IMR-90 (cell line): ENCODE measurements at regions not wholly inside any gene's neighbourhood (a gene's known extent, or its start where the extent isn't known, plus 50 kb on each side); places are given as distances from the start of the nearest gene placed in this dataset.

Experiments
- BHLHE40 ChIP-seq: fragments of 150-350 bp; IDR thresholded peaks from 2 replicates; pipeline ENCODE4 v1.6.1; 2016; ENCODE audit warnings: mild to moderate bottlenecking, low read depth, low read length
- CHD1 ChIP-seq: IDR thresholded peaks from 2 replicates; pipeline ENCODE4 v1.6.1; 2012; ENCODE audit warnings: low read depth, low read length, improper control_type of control experiment
- CTCF ChIP-seq: conservative IDR thresholded peaks from 2 replicates; pipeline ENCODE4 v1.5.1; 2012; ENCODE audit warnings: mild to moderate bottlenecking, low read depth, low read length, improper control_type of control experiment
- ELK1 ChIP-seq: fragments of 150-350 bp; IDR thresholded peaks from 2 replicates; pipeline ENCODE4 v1.6.1; 2016; ENCODE audit warnings: low read depth, mild to moderate bottlenecking, low read length, moderate library complexity, borderline replicate concordance
- MAFK ChIP-seq: IDR thresholded peaks from 2 replicates; pipeline ENCODE4 v1.6.1; 2012; ENCODE audit warnings: low read depth, low read length, improper control_type of control experiment
- MAZ ChIP-seq: IDR thresholded peaks from 2 replicates; pipeline ENCODE4 v1.6.1; 2012; ENCODE audit warnings: low read depth, mild to moderate bottlenecking, low read length, improper control_type of control experiment, moderate library complexity, borderline replicate concordance
- MXI1 ChIP-seq: IDR thresholded peaks from 2 replicates; pipeline ENCODE4 v1.6.1; 2012; ENCODE audit warnings: low read depth, mild to moderate bottlenecking, low read length, moderate library complexity, borderline replicate concordance
- NFE2L2 ChIP-seq: fragments of 150-350 bp; IDR thresholded peaks from 2 replicates; pipeline ENCODE4 v1.6.1; 2016; ENCODE audit warnings: low read depth, mild to moderate bottlenecking, low read length
- POLR2A ChIP-seq: IDR thresholded peaks from 2 replicates; pipeline ENCODE4 v1.6.1; 2012; ENCODE audit warnings: mild to moderate bottlenecking, low read depth, low read length
- RAD21 ChIP-seq: IDR thresholded peaks from 2 replicates; pipeline ENCODE4 v1.6.1; 2012; ENCODE audit warnings: low read length, improper control_type of control experiment
- SMC3 ChIP-seq: fragments of 150-350 bp; IDR thresholded peaks from 2 replicates; pipeline ENCODE4 v1.6.1; 2016; ENCODE audit warnings: low read depth, mild to moderate bottlenecking, antibody characterized with exemption, low read length, moderate library complexity
- TF ChIP-seq, protein P1 (sequence below): fragments of 150-350 bp; IDR thresholded peaks from 2 replicates; pipeline ENCODE4 v1.6.1; 2017; ENCODE audit warnings: mild to moderate bottlenecking, antibody characterized with exemption, low read length, low read depth

DNA sequence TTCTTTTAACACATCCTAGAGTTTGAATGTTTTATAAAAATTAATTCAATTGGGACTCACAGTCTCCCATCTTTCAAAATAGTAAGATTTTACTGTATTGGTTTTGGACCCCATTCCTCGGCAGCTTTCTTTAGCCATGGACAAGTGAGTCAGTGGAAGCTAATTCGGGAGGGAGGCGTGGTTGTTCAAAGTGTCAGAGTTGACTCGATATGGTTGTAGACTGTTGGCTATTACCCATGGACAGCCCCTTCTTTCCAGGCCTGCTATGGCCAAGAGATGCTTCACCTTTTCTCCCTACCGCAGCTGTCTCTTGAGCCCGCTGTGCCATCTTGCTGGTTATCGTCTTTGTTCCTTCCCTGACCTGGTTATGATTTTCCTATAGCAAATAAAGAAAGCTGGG, 243.0 kb downstream of the CD83 start:
- no peak for TF ChIP-seq CTCF
- TF ChIP-seq POLR2A = no peak
- no peak for TF ChIP-seq RAD21
- TF ChIP-seq MXI1 = no peak
- TF ChIP-seq SMC3 = no peak
- TF ChIP-seq, protein P1, sequence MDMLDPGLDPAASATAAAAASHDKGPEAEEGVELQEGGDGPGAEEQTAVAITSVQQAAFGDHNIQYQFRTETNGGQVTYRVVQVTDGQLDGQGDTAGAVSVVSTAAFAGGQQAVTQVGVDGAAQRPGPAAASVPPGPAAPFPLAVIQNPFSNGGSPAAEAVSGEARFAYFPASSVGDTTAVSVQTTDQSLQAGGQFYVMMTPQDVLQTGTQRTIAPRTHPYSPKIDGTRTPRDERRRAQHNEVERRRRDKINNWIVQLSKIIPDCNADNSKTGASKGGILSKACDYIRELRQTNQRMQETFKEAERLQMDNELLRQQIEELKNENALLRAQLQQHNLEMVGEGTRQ = no peak
- no peak for TF ChIP-seq BHLHE40
- TF ChIP-seq MAZ = no peak
- no peak for TF ChIP-seq MAFK
- TF ChIP-seq ELK1 = no peak
- no peak for TF ChIP-seq CHD1
- TF ChIP-seq NFE2L2 = no peak
